ENCODE measurements at regions not wholly inside any gene's neighbourhood (a gene's known extent, or its start where the extent isn't known, plus 50 kb on each side); places are given as distances from the start of the nearest gene placed in this dataset.
A peak's percentile ranks its signal among the peaks of the same experiment; 100 is the strongest.

DNA sequence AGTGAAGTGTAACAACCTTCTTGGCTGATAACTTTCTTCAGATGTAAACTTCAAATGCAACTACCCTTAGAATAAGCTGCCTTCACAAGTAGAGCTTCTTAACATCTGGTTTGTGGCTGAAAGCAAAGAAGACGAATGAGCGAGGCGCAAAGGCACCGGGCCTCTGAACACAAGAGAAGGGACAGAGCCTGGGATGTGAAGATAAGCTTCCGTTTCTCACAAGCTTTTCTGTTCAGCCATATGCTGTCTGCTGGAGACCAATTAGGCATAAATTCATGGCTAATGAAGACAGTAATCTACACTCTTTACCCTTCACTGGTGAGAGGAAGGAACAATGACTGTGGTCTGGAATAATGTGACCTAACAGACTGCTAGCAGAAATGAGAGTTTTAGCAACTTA lies 195.2 kb downstream of the ATXN7L3B start:
- Mint-ChIP-seq H3K27me3 (no peaks in the 10 kb centered on the region), H3K27ac (no peak overlapping the region), H3K9me3 (ENCODE audit: low read depth) (no peaks in the 10 kb centered on the region), H3K4me1 (ENCODE audit: low read depth) (peaks cover 7% of the 10 kb centered on the region), H3K36me3 (ENCODE audit: insufficient read depth) (no peaks in the 10 kb centered on the region), H3K4me3 (ENCODE audit: low read depth) (no peak overlapping the region)
- no peak for DNase-seq (ENCODE audit: low spot score, unreplicated experiment)
- no peak for TF ChIP-seq CTCF (IDR thresholded peaks at IDR 0.05; ENCODE audit: unreplicated experiment)

DNA sequence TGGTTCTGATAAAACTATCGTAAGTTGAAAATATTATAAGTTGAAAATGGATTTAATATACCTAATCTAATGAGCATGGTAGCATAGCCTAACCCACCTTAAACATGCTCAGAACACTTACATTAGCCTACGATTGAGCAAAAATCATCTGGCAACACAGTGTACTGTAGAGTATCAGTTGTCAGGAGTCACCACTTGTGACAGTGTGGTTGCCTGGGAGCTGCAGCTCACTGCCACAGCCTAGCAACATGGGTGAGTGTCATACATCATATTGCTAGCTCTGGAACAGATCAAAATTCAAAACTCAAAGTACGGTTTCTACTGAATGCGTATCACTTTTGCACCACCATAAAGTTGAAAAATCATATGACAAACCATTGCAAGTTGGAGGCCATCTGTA lies 203.5 kb downstream of the ATXN7L3B start:
- no peak overlapping the region for H3K4me3 Mint-ChIP-seq (ENCODE audit: low read depth)
- no peaks in the 10 kb centered on the region for H3K9me3 Mint-ChIP-seq (ENCODE audit: low read depth)
- H3K27ac Mint-ChIP-seq: no peak overlapping the region
- H3K4me1 Mint-ChIP-seq (ENCODE audit: low read depth): no peaks in the 10 kb centered on the region
- H3K36me3 Mint-ChIP-seq (ENCODE audit: insufficient read depth): no peaks in the 10 kb centered on the region
- no peak for TF ChIP-seq CTCF (IDR thresholded peaks at IDR 0.05; ENCODE audit: unreplicated experiment)
- H3K27me3 Mint-ChIP-seq: no peaks in the 10 kb centered on the region
- no peak for DNase-seq (ENCODE audit: low spot score, unreplicated experiment)

DNA sequence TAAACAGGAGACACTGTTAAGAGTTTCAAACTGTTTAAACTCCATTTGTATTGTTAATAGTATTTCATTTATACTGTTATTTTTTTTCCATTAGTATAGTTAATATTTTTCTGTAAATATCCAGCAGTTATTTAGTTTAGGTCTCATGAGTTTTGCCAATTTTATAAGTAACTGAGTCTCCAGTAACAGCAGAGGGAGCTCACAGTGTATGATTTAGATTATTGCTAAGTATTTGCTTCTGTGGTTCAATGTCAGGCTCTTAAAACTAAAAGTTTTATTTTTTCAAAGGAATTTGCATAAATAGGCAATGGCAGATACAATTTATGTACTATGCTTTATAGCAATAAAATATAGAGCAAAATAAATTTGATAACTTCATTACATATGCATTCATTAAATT lies 209.7 kb downstream of the ATXN7L3B start:
- H3K9me3 Mint-ChIP-seq (ENCODE audit: low read depth): no peaks in the 10 kb centered on the region
- H3K27me3 Mint-ChIP-seq: no peaks in the 10 kb centered on the region
- TF ChIP-seq CTCF (IDR thresholded peaks at IDR 0.05; ENCODE audit: unreplicated experiment): peak; percentile 50
- H3K4me1 Mint-ChIP-seq (ENCODE audit: low read depth): no peaks in the 10 kb centered on the region
- DNase-seq (ENCODE audit: low spot score, unreplicated experiment): no peak
- H3K27ac Mint-ChIP-seq: no peak overlapping the region
- no peaks in the 10 kb centered on the region for H3K36me3 Mint-ChIP-seq (ENCODE audit: insufficient read depth)
- no peak overlapping the region for H3K4me3 Mint-ChIP-seq (ENCODE audit: low read depth)

- no peak for DNase-seq (ENCODE audit: low spot score, unreplicated experiment)
- H3K4me1 Mint-ChIP-seq (ENCODE audit: low read depth): no peaks in the 10 kb centered on the region
- H3K27me3 Mint-ChIP-seq: no peaks in the 10 kb centered on the region
- no peak overlapping the region for H3K27ac Mint-ChIP-seq
- no peak overlapping the region for H3K4me3 Mint-ChIP-seq (ENCODE audit: low read depth)
- H3K9me3 Mint-ChIP-seq (ENCODE audit: low read depth): no peaks in the 10 kb centered on the region
- TF ChIP-seq CTCF (IDR thresholded peaks at IDR 0.05; ENCODE audit: unreplicated experiment): no peak
- no peaks in the 10 kb centered on the region for H3K36me3 Mint-ChIP-seq (ENCODE audit: insufficient read depth)
These were observed 213.8 kb downstream of the ATXN7L3B start for GRCh38 chr12:74751441-74751840.

DNA sequence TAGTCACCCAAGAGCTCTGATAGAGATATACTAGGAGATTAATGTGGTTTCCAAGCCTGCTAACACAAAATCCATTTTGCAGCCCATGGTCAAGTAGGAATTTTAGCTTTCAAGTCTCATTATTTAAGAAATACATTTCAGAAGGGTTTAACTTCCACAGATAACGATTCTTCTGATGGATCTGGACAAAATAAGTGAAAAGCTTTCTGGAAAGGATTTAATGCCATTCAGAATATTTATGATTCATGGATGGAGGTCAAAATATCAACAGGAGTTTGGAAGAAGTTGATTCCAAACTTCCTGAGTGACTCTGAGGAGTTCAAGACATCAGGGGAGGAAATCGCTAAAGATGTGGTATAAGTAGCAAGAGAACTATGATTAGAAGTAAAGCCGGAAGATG lies 214.6 kb downstream of the ATXN7L3B start:
- DNase-seq (ENCODE audit: low spot score, unreplicated experiment): no peak
- H3K36me3 Mint-ChIP-seq (ENCODE audit: insufficient read depth): peaks cover under 1% of the 10 kb centered on the region
- H3K27me3 Mint-ChIP-seq: no peaks in the 10 kb centered on the region
- no peaks in the 10 kb centered on the region for H3K4me1 Mint-ChIP-seq (ENCODE audit: low read depth)
- no peak overlapping the region for H3K4me3 Mint-ChIP-seq (ENCODE audit: low read depth)
- no peak for TF ChIP-seq CTCF (IDR thresholded peaks at IDR 0.05; ENCODE audit: unreplicated experiment)
- H3K9me3 Mint-ChIP-seq (ENCODE audit: low read depth): peaks cover 2% of the 10 kb centered on the region
- H3K27ac Mint-ChIP-seq: no peak overlapping the region
